ENCODE measurements at regions not wholly inside any gene's neighbourhood (a gene's known extent, or its start where the extent isn't known, plus 50 kb on each side); places are given as distances from the start of the nearest gene placed in this dataset.

- intact Hi-C loops (cut with DNase I): no loop called here
- DNase-seq (no peak), ATAC-seq (no peak)
- H3K9me3 ChIP-seq: no peaks in the 10 kb centered on the region
- no peaks in the 10 kb centered on the region for H3K36me3 ChIP-seq
- H3K4me3 ChIP-seq: no peak overlapping the region
- no peak for TF ChIP-seq CTCF (IDR thresholded peaks at IDR 0.05)
- H3K27ac ChIP-seq: no peak overlapping the region
- H3K4me1 ChIP-seq: no peaks in the 10 kb centered on the region
- no peaks in the 10 kb centered on the region for H3K27me3 ChIP-seq (ENCODE audit: low read depth)
These were observed 188.9 kb downstream of the BCR start for GRCh38 chr22:23369054-23369685.

Data from lower lobe of right lung (tissue), 2 donors.